ENCODE measurements at regions not wholly inside any gene's neighbourhood (a gene's known extent, or its start where the extent isn't known, plus 50 kb on each side); places are given as distances from the start of the nearest gene placed in this dataset.

DNA sequence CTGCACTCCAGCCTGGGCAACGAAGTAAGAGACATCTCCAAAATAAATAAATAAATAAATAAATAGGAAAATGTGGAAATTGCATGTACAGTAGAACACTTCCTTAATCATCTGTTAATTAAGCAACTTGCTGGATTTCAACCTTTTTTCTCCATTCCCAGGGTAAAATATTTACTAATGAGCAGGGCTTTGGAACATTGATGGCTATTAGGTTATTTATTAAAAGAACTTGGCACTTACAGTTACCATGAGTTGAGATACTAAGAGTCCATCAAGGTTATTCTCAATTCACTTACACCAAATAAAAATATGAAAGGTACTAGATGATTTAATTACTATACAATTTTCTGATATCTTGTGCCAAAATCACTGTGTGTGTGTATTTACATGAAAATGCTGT, 607.1 kb downstream of the PCDH18 start:
- TF ChIP-seq CTCF (IDR thresholded peaks at IDR 0.05; ENCODE audit: low read depth, low read length, poor library complexity, severe bottlenecking), result no peak
- no peak for TF ChIP-seq EZH2phosphoT487 (IDR thresholded peaks at IDR 0.05; ENCODE audit: borderline replicate concordance, low read length)
